ENCODE measurements at regions not wholly inside any gene's neighbourhood (a gene's known extent, or its start where the extent isn't known, plus 50 kb on each side); places are given as distances from the start of the nearest gene placed in this dataset.

DNA sequence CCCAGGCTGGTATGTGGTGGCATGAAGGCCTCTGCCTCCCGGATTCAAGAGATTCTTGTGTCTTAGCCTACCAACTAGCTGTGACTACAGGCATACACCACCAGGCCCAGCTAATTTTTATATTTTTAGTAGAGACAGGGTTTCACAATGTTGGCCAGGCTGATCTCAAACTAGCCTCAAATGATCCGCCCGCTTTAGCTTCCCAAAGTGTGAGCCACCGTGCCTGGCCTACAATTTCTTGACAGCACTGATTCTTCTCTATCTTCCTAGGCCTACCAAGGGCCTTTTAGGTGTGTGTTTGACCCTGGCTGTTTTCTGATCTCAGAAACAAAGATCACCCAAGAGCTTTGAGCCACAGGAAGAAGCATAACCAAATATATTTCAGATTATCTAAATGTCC lies 540.8 kb upstream of the ADAMTS5 start (continued):
- TF ChIP-seq, protein P1, sequence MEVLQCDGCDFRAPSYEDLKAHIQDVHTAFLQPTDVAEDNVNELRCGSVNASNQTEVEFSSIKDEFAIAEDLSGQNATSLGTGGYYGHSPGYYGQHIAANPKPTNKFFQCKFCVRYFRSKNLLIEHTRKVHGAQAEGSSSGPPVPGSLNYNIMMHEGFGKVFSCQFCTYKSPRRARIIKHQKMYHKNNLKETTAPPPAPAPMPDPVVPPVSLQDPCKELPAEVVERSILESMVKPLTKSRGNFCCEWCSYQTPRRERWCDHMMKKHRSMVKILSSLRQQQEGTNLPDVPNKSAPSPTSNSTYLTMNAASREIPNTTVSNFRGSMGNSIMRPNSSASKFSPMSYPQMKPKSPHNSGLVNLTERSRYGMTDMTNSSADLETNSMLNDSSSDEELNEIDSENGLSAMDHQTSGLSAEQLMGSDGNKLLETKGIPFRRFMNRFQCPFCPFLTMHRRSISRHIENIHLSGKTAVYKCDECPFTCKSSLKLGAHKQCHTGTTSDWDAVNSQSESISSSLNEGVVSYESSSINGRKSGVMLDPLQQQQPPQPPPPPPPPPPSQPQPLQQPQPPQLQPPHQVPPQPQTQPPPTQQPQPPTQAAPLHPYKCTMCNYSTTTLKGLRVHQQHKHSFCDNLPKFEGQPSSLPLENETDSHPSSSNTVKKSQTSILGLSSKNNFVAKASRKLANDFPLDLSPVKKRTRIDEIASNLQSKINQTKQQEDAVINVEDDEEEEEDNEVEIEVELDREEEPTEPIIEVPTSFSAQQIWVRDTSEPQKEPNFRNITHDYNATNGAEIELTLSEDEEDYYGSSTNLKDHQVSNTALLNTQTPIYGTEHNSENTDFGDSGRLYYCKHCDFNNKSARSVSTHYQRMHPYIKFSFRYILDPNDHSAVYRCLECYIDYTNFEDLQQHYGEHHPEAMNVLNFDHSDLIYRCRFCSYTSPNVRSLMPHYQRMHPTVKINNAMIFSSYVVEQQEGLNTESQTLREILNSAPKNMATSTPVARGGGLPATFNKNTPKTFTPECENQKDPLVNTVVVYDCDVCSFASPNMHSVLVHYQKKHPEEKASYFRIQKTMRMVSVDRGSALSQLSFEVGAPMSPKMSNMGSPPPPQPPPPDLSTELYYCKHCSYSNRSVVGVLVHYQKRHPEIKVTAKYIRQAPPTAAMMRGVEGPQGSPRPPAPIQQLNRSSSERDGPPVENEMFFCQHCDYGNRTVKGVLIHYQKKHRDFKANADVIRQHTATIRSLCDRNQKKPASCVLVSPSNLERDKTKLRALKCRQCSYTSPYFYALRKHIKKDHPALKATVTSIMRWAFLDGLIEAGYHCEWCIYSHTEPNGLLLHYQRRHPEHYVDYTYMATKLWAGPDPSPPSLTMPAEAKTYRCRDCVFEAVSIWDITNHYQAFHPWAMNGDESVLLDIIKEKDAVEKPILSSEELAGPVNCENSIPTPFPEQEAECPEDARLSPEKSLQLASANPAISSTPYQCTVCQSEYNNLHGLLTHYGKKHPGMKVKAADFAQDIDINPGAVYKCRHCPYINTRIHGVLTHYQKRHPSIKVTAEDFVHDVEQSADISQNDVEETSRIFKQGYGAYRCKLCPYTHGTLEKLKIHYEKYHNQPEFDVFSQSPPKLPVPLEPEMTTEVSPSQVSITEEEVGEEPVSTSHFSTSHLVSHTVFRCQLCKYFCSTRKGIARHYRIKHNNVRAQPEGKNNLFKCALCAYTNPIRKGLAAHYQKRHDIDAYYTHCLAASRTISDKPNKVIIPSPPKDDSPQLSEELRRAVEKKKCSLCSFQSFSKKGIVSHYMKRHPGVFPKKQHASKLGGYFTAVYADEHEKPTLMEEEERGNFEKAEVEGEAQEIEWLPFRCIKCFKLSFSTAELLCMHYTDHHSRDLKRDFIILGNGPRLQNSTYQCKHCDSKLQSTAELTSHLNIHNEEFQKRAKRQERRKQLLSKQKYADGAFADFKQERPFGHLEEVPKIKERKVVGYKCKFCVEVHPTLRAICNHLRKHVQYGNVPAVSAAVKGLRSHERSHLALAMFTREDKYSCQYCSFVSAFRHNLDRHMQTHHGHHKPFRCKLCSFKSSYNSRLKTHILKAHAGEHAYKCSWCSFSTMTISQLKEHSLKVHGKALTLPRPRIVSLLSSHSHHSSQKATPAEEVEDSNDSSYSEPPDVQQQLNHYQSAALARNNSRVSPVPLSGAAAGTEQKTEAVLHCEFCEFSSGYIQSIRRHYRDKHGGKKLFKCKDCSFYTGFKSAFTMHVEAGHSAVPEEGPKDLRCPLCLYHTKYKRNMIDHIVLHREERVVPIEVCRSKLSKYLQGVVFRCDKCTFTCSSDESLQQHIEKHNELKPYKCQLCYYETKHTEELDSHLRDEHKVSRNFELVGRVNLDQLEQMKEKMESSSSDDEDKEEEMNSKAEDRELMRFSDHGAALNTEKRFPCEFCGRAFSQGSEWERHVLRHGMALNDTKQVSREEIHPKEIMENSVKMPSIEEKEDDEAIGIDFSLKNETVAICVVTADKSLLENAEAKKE (CRISPR knock-in tag; IDR thresholded peaks at IDR 0.05) = no peak
- TF ChIP-seq NANOG (IDR thresholded peaks at IDR 0.05; ENCODE audit: borderline replicate concordance) = no peak
- no peak for TF ChIP-seq EZH2phosphoT487 (IDR thresholded peaks at IDR 0.05; ENCODE audit: unreplicated experiment)

- no peak overlapping the region for H3K4me2 ChIP-seq
- ATAC-seq = no peak
- no peaks in the 10 kb centered on the region for H3F3A ChIP-seq (replicated peaks; ENCODE audit: low read depth)
- no peak for TF ChIP-seq POLR2AphosphoS5 (IDR thresholded peaks at IDR 0.05; ENCODE audit: low read depth)
- no peak for TF ChIP-seq STAT1 (IDR thresholded peaks at IDR 0.05; ENCODE audit: unreplicated experiment)
- TF ChIP-seq CTCF (conservative IDR thresholded peaks at IDR 0.05; ENCODE audit: low read depth in 2 of 2) = no peak
- no peak for TF ChIP-seq EZH2phosphoT487 (IDR thresholded peaks at IDR 0.05; ENCODE audit: unreplicated experiment)
- no peak for TF ChIP-seq EZH2 (IDR thresholded peaks at IDR 0.05; ENCODE audit: low read depth, unreplicated experiment)
- no peak for TF ChIP-seq JUNB (IDR thresholded peaks at IDR 0.05; ENCODE audit: unreplicated experiment)
- no peak for TF ChIP-seq ETS1 (IDR thresholded peaks at IDR 0.05)
- no peak for TF ChIP-seq ZNF114 (CRISPR knock-in tag; IDR thresholded peaks at IDR 0.05)
- TF ChIP-seq CREB1 (CRISPR knock-in tag; IDR thresholded peaks at IDR 0.05; ENCODE audit: low read depth) = no peak
- TF ChIP-seq NANOG (IDR thresholded peaks at IDR 0.05; ENCODE audit: borderline replicate concordance) = no peak
Observed at GRCh38 chr21:27505516-27505915, 538.6 kb upstream of the ADAMTS5 start.

More at GRCh38 chr21:27505516-27505915, 538.6 kb upstream of the ADAMTS5 start:
- no peak overlapping the region for H3K27ac ChIP-seq (ENCODE audit: low read depth)
- no peaks in the 10 kb centered on the region for H3K36me3 ChIP-seq (ENCODE audit: insufficient read depth)
- DNase-seq (ENCODE audit: low spot score) = no peak
- Mint-ChIP-seq H3K9me3 (no peaks in the 10 kb centered on the region), H3K36me3 (ENCODE audit: low read depth) (no peaks in the 10 kb centered on the region), H3K27me3 (ENCODE audit: insufficient read depth, low read depth, poor library complexity) (no peaks in the 10 kb centered on the region), H3K4me1 (no peaks in the 10 kb centered on the region), H3K4me3 (no peak overlapping the region), H3K27ac (no peak overlapping the region)
- no peak overlapping the region for H2AFZ ChIP-seq
- no peak overlapping the region for H3K4me3 ChIP-seq
- H3K9me2 ChIP-seq (ENCODE audit: insufficient read depth) = no peaks in the 10 kb centered on the region
- no peaks in the 10 kb centered on the region for H3K27me3 ChIP-seq (ENCODE audit: insufficient read depth)
- H3K79me2 ChIP-seq (replicated peaks; ENCODE audit: insufficient read depth) = no peaks in the 10 kb centered on the region
- no peaks in the 10 kb centered on the region for H4K20me1 ChIP-seq (replicated peaks; ENCODE audit: insufficient read depth)
- no peaks in the 10 kb centered on the region for H3K4me1 ChIP-seq (ENCODE audit: insufficient read depth)

Measured in GM23338 (cell line).